HUES48 (cell line): ENCODE measurements at regions not wholly inside any gene's neighbourhood (a gene's known extent, or its start where the extent isn't known, plus 50 kb on each side); places are given as distances from the start of the nearest gene placed in this dataset.

ENCODE experiments used
- H3K27ac ChIP-seq: one replicate; pipeline ENCODE4 v1.7.0; 2013; ENCODE audit warnings: low read depth, low read length, inconsistent platforms
- H3K27me3 ChIP-seq: 2 replicates; pipeline ENCODE4 v1.6.1; 2013; ENCODE audit warnings: mild to moderate bottlenecking, low read length; ENCODE audit not compliant: control insufficient read depth, insufficient read depth
- H3K36me3 ChIP-seq: 2 replicates; pipeline ENCODE4 v1.6.1; 2013; ENCODE audit warnings: low read length; ENCODE audit not compliant: control insufficient read depth, insufficient read depth
- H3K4me1 ChIP-seq: 2 replicates; pipeline ENCODE4 v1.6.1; 2013; ENCODE audit warnings: mild to moderate bottlenecking, low read length; ENCODE audit not compliant: control insufficient read depth, insufficient read depth
- H3K4me3 ChIP-seq: 2 replicates; pipeline ENCODE4 v1.5.1; 2013; ENCODE audit warnings: mild to moderate bottlenecking, low read depth, low read length
- H3K9ac ChIP-seq: 2 replicates; pipeline ENCODE4 v1.6.1; 2013; ENCODE audit warnings: mild to moderate bottlenecking, low read depth, low read length, moderate library complexity
- H3K9me3 ChIP-seq: 2 replicates; pipeline ENCODE4 v1.6.1; 2013; ENCODE audit warnings: low read length; ENCODE audit not compliant: control insufficient read depth, insufficient read depth

GRCh38 chr13:107003911-107004310 is 436.0 kb upstream of the ARGLU1 start:
- Histone ChIP-seq H3K9me3 (no peaks in the 10 kb centered on the region), H3K9ac (no peak overlapping the region), H3K4me1 (no peaks in the 10 kb centered on the region), H3K27me3 (no peaks in the 10 kb centered on the region), H3K36me3 (no peaks in the 10 kb centered on the region), H3K4me3 (no peak overlapping the region), H3K27ac (no peak overlapping the region)

GRCh38 chr13:106998664-106999063 is 430.7 kb upstream of the ARGLU1 start:
- Histone ChIP-seq H3K27me3 (no peaks in the 10 kb centered on the region), H3K27ac (no peak overlapping the region), H3K4me1 (no peaks in the 10 kb centered on the region), H3K4me3 (no peak overlapping the region), H3K36me3 (no peaks in the 10 kb centered on the region), H3K9me3 (no peaks in the 10 kb centered on the region), H3K9ac (no peak overlapping the region)

- Histone ChIP-seq H3K4me1 (no peaks in the 10 kb centered on the region), H3K9me3 (no peaks in the 10 kb centered on the region), H3K27me3 (no peaks in the 10 kb centered on the region), H3K9ac (no peak overlapping the region), H3K4me3 (no peak overlapping the region), H3K27ac (no peak overlapping the region), H3K36me3 (no peaks in the 10 kb centered on the region)
Measured at GRCh38 chr13:106997696-106998095, 429.8 kb upstream of the ARGLU1 start.

GRCh38 chr13:106996867-106997618 is 429.1 kb upstream of the ARGLU1 start:
- Histone ChIP-seq H3K27me3 (no peaks in the 10 kb centered on the region), H3K36me3 (no peaks in the 10 kb centered on the region), H3K9me3 (no peaks in the 10 kb centered on the region), H3K4me3 (no peak overlapping the region), H3K9ac (no peak overlapping the region), H3K4me1 (no peaks in the 10 kb centered on the region), H3K27ac (no peak overlapping the region)

DNA sequence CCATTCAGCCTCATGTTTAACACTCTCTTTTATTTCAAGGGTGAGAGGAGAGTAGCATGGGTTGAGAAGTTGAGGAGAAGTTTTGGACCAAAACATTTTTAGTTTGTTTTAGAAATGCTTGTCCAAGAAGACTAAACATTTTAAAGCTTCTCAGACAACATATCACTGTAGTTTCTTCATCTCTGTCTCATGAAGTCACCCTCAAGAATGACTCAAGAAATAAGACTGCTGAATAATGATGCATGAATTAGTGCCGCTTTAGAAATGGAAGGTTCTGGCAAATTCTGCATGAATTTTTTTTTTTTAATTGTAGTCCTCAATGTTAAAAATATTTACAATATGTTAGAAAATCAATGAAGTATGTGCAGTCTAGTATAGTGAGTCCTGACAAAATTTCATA is 422.7 kb upstream of the ARGLU1 start:
- Histone ChIP-seq H3K27me3 (no peaks in the 10 kb centered on the region), H3K4me1 (0 out of 2 replicates have a peak, but pooled peaks cover 4% of the 10 kb centered on the region), H3K9ac (no peak overlapping the region), H3K4me3 (no peak overlapping the region), H3K27ac (no peak overlapping the region), H3K36me3 (no peaks in the 10 kb centered on the region), H3K9me3 (no peaks in the 10 kb centered on the region)

GRCh38 chr13:106989876-106990275 is 421.9 kb upstream of the ARGLU1 start:
- 0 out of 2 replicates have a peak, but pooled peaks cover 4% of the 10 kb centered on the region for H3K4me1 ChIP-seq

GRCh38 chr13:106987427-106987785 is 419.5 kb upstream of the ARGLU1 start:
- Histone ChIP-seq H3K4me3 (no peak overlapping the region), H3K9ac (no peak overlapping the region)

More at GRCh38 chr13:106989876-106990275, 421.9 kb upstream of the ARGLU1 start:
- Histone ChIP-seq H3K4me3 (no peak overlapping the region), H3K36me3 (no peaks in the 10 kb centered on the region), H3K27ac (no peak overlapping the region), H3K9me3 (no peaks in the 10 kb centered on the region), H3K9ac (no peak overlapping the region), H3K27me3 (no peaks in the 10 kb centered on the region)

GRCh38 chr13:106986687-106987426 is 418.9 kb upstream of the ARGLU1 start:
- H3K27me3 ChIP-seq: no peaks in the 10 kb centered on the region
- no peaks in the 10 kb centered on the region for H3K9me3 ChIP-seq
- no peaks in the 10 kb centered on the region for H3K36me3 ChIP-seq
- H3K27ac ChIP-seq: no peak overlapping the region
- no peak overlapping the region for H3K9ac ChIP-seq
- 0 out of 2 replicates have a peak, but pooled peaks cover 4% of the 10 kb centered on the region for H3K4me1 ChIP-seq
- no peak overlapping the region for H3K4me3 ChIP-seq

More at GRCh38 chr13:106987427-106987785, 419.5 kb upstream of the ARGLU1 start:
- H3K27ac ChIP-seq: no peak overlapping the region
- no peaks in the 10 kb centered on the region for H3K27me3 ChIP-seq
- H3K36me3 ChIP-seq: no peaks in the 10 kb centered on the region
- H3K9me3 ChIP-seq: no peaks in the 10 kb centered on the region
- H3K4me1 ChIP-seq: 0 out of 2 replicates have a peak, but pooled peaks cover 4% of the 10 kb centered on the region

DNA sequence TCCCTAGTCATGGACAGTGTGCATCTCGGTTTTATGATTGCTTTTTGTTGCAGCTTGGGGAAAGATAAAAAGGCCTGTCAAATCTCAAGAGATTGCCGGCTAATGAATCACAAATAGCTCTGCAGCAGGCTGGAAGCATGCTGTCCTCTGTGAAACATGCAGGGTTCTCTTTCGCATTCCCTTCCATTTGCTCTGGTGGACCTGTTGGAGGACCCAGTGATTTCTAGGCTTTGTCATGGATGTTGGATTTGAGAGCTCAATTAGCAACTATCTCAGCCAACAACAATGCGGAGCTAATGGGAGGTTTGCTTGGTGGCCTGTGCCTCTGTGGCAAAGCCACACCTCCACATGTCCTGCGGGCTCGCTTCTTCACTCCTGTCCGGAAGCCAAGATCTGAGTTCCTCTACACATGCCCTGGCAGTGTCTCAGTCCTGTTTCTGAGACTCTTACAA is 418.1 kb upstream of the ARGLU1 start:
- no peaks in the 10 kb centered on the region for H3K9me3 ChIP-seq
- peak overlapping the region; percentile 34 for H3K27ac ChIP-seq
- H3K4me3 ChIP-seq: no peak overlapping the region

DNA sequence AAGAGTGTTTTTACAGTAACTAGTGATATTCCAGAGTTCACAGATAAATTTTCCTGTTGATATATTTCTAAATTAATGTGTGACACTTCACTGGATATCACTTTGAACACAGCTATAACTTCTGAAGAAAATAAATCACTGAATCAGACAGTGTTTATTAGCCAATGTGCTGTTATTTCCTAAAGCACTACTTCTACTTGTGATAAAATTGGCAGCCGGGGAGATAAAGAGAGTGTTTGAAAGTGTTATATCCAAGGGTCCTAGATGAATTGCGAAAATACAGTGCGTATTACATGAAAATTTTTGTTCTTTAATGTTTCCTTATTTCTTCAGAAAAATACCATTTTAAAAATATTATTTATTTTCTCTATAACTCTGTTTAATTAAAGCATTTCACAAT is 417.5 kb upstream of the ARGLU1 start:
- Histone ChIP-seq H3K9ac (no peak overlapping the region), H3K4me3 (no peak overlapping the region), H3K27me3 (no peaks in the 10 kb centered on the region), H3K4me1 (0 out of 2 replicates have a peak, but pooled peaks cover 4% of the 10 kb centered on the region), H3K36me3 (no peaks in the 10 kb centered on the region), H3K27ac (no peak overlapping the region), H3K9me3 (no peaks in the 10 kb centered on the region)

More for the DNA sequence above, 418.1 kb upstream of the ARGLU1 start:
- Histone ChIP-seq H3K27me3 (no peaks in the 10 kb centered on the region), H3K36me3 (no peaks in the 10 kb centered on the region), H3K4me1 (0 out of 2 replicates have a peak, but pooled peaks cover 4% of the 10 kb centered on the region), H3K9ac (no peak overlapping the region)

GRCh38 chr13:106981051-106981450 is 413.1 kb upstream of the ARGLU1 start:
- H3K4me3 ChIP-seq: no peak overlapping the region
- no peaks in the 10 kb centered on the region for H3K27me3 ChIP-seq
- H3K36me3 ChIP-seq: no peaks in the 10 kb centered on the region
- H3K4me1 ChIP-seq: 0 out of 2 replicates have a peak, but pooled peaks cover 4% of the 10 kb centered on the region
- no peaks in the 10 kb centered on the region for H3K9me3 ChIP-seq
- H3K9ac ChIP-seq: no peak overlapping the region
- no peak overlapping the region for H3K27ac ChIP-seq
